ENCODE measurements at regions not wholly inside any gene's neighbourhood (a gene's known extent, or its start where the extent isn't known, plus 50 kb on each side); places are given as distances from the start of the nearest gene placed in this dataset.

- TF ChIP-seq CTCF (optimal IDR thresholded peaks at IDR 0.05 in 1 of 3, IDR thresholded peaks at IDR 0.05 in 1 of 3, conservative IDR thresholded peaks at IDR 0.05 in 1 of 3; ENCODE audit: extremely low read depth in 1 of 3, insufficient read depth in 2 of 3, low read length in 3 of 3) (no peak), EZH2 (IDR thresholded peaks at IDR 0.05; ENCODE audit: low read length) (no peak)
These were observed 422.9 kb downstream of the TMEM114 start for GRCh38 chr16:8167436-8167835.
